Liver (tissue), 8 donors: ENCODE measurements at regions not wholly inside any gene's neighbourhood (a gene's known extent, or its start where the extent isn't known, plus 50 kb on each side); places are given as distances from the start of the nearest gene placed in this dataset.

Experiments
- DNase-seq: peaks from one replicate; pipeline ENCODE4 v3.0.0-alpha.2; 2017; ENCODE audit warnings: low spot score
- H3K27ac ChIP-seq, 2 donors: one replicate each; pipeline ENCODE4 v1.7.0; 2013; ENCODE audit warnings: inconsistent platforms in 2 of 2, low read length in 2 of 2, control low read depth in 1 of 2, low read depth in 1 of 2, mild to moderate bottlenecking in 1 of 2
- H3K27me3 ChIP-seq, 4 donors: one replicate each; pipeline versions ENCODE4 v1.6.1 to v1.7.0; 2013; ENCODE audit warnings: low read length in 3 of 4, inconsistent platforms in 1 of 4, mild to moderate bottlenecking in 1 of 4, moderate library complexity in 1 of 4; ENCODE audit not compliant: control insufficient read depth in 4 of 4, insufficient read depth in 4 of 4
- H3K36me3 ChIP-seq, 4 donors: one replicate each; pipeline versions ENCODE4 v1.6.1 to v1.7.0; 2013; ENCODE audit warnings: low read length in 3 of 4, mild to moderate bottlenecking in 3 of 4, low read depth in 1 of 4, moderate library complexity in 1 of 4; ENCODE audit not compliant: control insufficient read depth in 4 of 4, insufficient read depth in 3 of 4
- H3K4me1 ChIP-seq, 4 donors: one replicate each; pipeline versions ENCODE4 v1.6.1 to v1.7.0; 2013; ENCODE audit warnings: low read length in 3 of 4, mild to moderate bottlenecking in 3 of 4, moderate library complexity in 1 of 4; ENCODE audit not compliant: control insufficient read depth in 4 of 4, insufficient read depth in 4 of 4
- H3K4me3 ChIP-seq, 3 donors: one replicate each; pipeline versions ENCODE4 v1.6.1 to v1.7.0; 2013; ENCODE audit warnings: low read length in 3 of 3, control low read depth in 1 of 3, low read depth in 1 of 3, mild to moderate bottlenecking in 1 of 3
- H3K9ac ChIP-seq, 2 donors: one replicate each; pipeline ENCODE4 v1.7.0; 2013; ENCODE audit warnings: low read length in 2 of 2, mild to moderate bottlenecking in 2 of 2, moderate library complexity in 2 of 2, control low read depth in 1 of 2, low read depth in 1 of 2
- H3K9me3 ChIP-seq, 4 donors: one replicate each; pipeline versions ENCODE4 v1.6.1 to v1.7.0; 2013; ENCODE audit warnings: low read length in 3 of 4; ENCODE audit not compliant: control insufficient read depth in 4 of 4
- EGR1 ChIP-seq, 2 donors: IDR thresholded peaks; 2 replicates each; pipeline ENCODE4 v1.6.1; 2016 to 2018; ENCODE audit warnings: antibody characterized with exemption in 2 of 2, low read depth in 2 of 2
- FOXA1 ChIP-seq: IDR thresholded peaks from 2 replicates; pipeline ENCODE4 v1.6.1; 2016; ENCODE audit warnings: antibody characterized with exemption
- FOXA2 ChIP-seq: IDR thresholded peaks from 2 replicates; pipeline ENCODE4 v1.6.1; 2016; ENCODE audit warnings: antibody characterized with exemption
- GABPA ChIP-seq, 2 donors: IDR thresholded peaks in 1 of 2; conservative IDR thresholded peaks in 1 of 2; 2 replicates each; pipeline ENCODE4 v1.6.1; 2016; ENCODE audit warnings: antibody characterized with exemption in 2 of 2, mild to moderate bottlenecking in 1 of 2, moderate library complexity in 1 of 2
- HNF4A ChIP-seq, 2 donors: conservative IDR thresholded peaks; 2 replicates each; pipeline ENCODE4 v1.6.1; 2016; ENCODE audit warnings: antibody characterized with exemption in 2 of 2, mild to moderate bottlenecking in 2 of 2
- JUND ChIP-seq, 2 donors: IDR thresholded peaks; 2 replicates each; pipeline ENCODE4 v1.6.1; 2016; ENCODE audit warnings: antibody characterized with exemption in 2 of 2
- MAX ChIP-seq: IDR thresholded peaks from 2 replicates; pipeline ENCODE4 v1.6.1; 2016; ENCODE audit warnings: antibody characterized with exemption
- NR2F2 ChIP-seq: IDR thresholded peaks from 2 replicates; pipeline ENCODE4 v1.6.1; 2016; ENCODE audit warnings: antibody characterized with exemption
- RAD21 ChIP-seq, 2 donors: IDR thresholded peaks; 2 replicates each; pipeline ENCODE4 v1.6.1; 2016; ENCODE audit warnings: antibody characterized with exemption in 2 of 2, mild to moderate bottlenecking in 2 of 2
- RXRA ChIP-seq, 2 donors: IDR thresholded peaks; 2 replicates each; pipeline ENCODE4 v1.6.1; 2017 to 2018; ENCODE audit warnings: antibody characterized with exemption in 2 of 2, mild to moderate bottlenecking in 1 of 2
- SP1 ChIP-seq: IDR thresholded peaks from 2 replicates; pipeline ENCODE4 v1.6.1; 2018; ENCODE audit warnings: antibody characterized with exemption, mild to moderate bottlenecking
- TAF1 ChIP-seq: conservative IDR thresholded peaks from 2 replicates; pipeline ENCODE4 v1.6.1; 2016; ENCODE audit warnings: antibody characterized with exemption, mild to moderate bottlenecking
- YY1 ChIP-seq: IDR thresholded peaks from 2 replicates; pipeline ENCODE4 v1.6.1; 2016; ENCODE audit warnings: antibody characterized with exemption, mild to moderate bottlenecking
- WGBS: extraction: QIAGEN DNeasy Blood & Tissue Kit; methylation state at CpG from one replicate; pipeline ENCODE4 v1.1.7; 2013; 5-methylcytosine and 5-hydroxymethylcytosine counted together
- TF ChIP-seq, protein P1 (sequence below): IDR thresholded peaks from 2 replicates; pipeline ENCODE4 v1.6.1; 2016; ENCODE audit warnings: antibody characterized with exemption
- TF ChIP-seq, protein P2 (sequence below): IDR thresholded peaks from 2 replicates; pipeline ENCODE4 v1.6.1; 2016; ENCODE audit warnings: antibody characterized with exemption, mild to moderate bottlenecking
- TF ChIP-seq, protein P3 (sequence below): fragments of 150-350 bp; IDR thresholded peaks from 2 replicates; pipeline ENCODE4 v1.5.1; 2017; ENCODE audit warnings: improper control_type of control experiment, low read depth, low read length; ENCODE audit not compliant: missing input control
- TF ChIP-seq, protein P4 (sequence below): IDR thresholded peaks from 2 replicates; pipeline ENCODE4 v1.6.1; 2016; ENCODE audit warnings: antibody characterized with exemption
- donor health status: healthy.
- donor health status: healthy.
- donor health status: healthy.
- donor health status: healthy.
- donor health status: healthy.

GRCh38 chr10:31098046-31098445 lies 66.4 kb upstream of the ZNF438 start:
- H3K27ac ChIP-seq, result no peak overlapping the region
- TF ChIP-seq JUND (IDR thresholded peaks at IDR 0.05), result no peak
- TF ChIP-seq TAF1, result no peak
- no peak for TF ChIP-seq RXRA (IDR thresholded peaks at IDR 0.05)
- TF ChIP-seq, protein P1, sequence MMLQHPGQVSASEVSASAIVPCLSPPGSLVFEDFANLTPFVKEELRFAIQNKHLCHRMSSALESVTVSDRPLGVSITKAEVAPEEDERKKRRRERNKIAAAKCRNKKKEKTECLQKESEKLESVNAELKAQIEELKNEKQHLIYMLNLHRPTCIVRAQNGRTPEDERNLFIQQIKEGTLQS, result no peak
- TF ChIP-seq FOXA2, result no peak
- TF ChIP-seq HNF4A (conservative IDR thresholded peaks at IDR 0.05), result no peak
- no peak for TF ChIP-seq YY1
- TF ChIP-seq, protein P2, sequence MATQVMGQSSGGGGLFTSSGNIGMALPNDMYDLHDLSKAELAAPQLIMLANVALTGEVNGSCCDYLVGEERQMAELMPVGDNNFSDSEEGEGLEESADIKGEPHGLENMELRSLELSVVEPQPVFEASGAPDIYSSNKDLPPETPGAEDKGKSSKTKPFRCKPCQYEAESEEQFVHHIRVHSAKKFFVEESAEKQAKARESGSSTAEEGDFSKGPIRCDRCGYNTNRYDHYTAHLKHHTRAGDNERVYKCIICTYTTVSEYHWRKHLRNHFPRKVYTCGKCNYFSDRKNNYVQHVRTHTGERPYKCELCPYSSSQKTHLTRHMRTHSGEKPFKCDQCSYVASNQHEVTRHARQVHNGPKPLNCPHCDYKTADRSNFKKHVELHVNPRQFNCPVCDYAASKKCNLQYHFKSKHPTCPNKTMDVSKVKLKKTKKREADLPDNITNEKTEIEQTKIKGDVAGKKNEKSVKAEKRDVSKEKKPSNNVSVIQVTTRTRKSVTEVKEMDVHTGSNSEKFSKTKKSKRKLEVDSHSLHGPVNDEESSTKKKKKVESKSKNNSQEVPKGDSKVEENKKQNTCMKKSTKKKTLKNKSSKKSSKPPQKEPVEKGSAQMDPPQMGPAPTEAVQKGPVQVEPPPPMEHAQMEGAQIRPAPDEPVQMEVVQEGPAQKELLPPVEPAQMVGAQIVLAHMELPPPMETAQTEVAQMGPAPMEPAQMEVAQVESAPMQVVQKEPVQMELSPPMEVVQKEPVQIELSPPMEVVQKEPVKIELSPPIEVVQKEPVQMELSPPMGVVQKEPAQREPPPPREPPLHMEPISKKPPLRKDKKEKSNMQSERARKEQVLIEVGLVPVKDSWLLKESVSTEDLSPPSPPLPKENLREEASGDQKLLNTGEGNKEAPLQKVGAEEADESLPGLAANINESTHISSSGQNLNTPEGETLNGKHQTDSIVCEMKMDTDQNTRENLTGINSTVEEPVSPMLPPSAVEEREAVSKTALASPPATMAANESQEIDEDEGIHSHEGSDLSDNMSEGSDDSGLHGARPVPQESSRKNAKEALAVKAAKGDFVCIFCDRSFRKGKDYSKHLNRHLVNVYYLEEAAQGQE, result no peak
- TF ChIP-seq, protein P3, sequence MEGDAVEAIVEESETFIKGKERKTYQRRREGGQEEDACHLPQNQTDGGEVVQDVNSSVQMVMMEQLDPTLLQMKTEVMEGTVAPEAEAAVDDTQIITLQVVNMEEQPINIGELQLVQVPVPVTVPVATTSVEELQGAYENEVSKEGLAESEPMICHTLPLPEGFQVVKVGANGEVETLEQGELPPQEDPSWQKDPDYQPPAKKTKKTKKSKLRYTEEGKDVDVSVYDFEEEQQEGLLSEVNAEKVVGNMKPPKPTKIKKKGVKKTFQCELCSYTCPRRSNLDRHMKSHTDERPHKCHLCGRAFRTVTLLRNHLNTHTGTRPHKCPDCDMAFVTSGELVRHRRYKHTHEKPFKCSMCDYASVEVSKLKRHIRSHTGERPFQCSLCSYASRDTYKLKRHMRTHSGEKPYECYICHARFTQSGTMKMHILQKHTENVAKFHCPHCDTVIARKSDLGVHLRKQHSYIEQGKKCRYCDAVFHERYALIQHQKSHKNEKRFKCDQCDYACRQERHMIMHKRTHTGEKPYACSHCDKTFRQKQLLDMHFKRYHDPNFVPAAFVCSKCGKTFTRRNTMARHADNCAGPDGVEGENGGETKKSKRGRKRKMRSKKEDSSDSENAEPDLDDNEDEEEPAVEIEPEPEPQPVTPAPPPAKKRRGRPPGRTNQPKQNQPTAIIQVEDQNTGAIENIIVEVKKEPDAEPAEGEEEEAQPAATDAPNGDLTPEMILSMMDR, result no peak
- no peak for TF ChIP-seq MAX
- TF ChIP-seq RAD21 (IDR thresholded peaks at IDR 0.05), result no peak
- TF ChIP-seq NR2F2, result no peak
- no peak for TF ChIP-seq EGR1 (IDR thresholded peaks at IDR 0.05; ENCODE audit: low read depth in 2 of 2)

GRCh38 chr10:31099094-31099493 lies 67.4 kb upstream of the ZNF438 start:
- no peak for DNase-seq
- H3K27me3 ChIP-seq, result peaks cover 0 to 3% (median 0%) of the 10 kb centered on the region in 4 donors
- no peak overlapping the region for H3K9ac ChIP-seq
- H3K9me3 ChIP-seq, result no peaks in the 10 kb centered on the region
- no peaks in the 10 kb centered on the region for H3K36me3 ChIP-seq
- H3K4me1 ChIP-seq, result no peaks in the 10 kb centered on the region
- WGBS, result 72% methylated on average over 10 of the region's 10 CpGs
- TF ChIP-seq YY1, result no peak
- no peak for TF ChIP-seq FOXA2
- TF ChIP-seq TAF1, result no peak
- TF ChIP-seq SP1, result no peak
- TF ChIP-seq FOXA1, result no peak
- TF ChIP-seq, protein P4, sequence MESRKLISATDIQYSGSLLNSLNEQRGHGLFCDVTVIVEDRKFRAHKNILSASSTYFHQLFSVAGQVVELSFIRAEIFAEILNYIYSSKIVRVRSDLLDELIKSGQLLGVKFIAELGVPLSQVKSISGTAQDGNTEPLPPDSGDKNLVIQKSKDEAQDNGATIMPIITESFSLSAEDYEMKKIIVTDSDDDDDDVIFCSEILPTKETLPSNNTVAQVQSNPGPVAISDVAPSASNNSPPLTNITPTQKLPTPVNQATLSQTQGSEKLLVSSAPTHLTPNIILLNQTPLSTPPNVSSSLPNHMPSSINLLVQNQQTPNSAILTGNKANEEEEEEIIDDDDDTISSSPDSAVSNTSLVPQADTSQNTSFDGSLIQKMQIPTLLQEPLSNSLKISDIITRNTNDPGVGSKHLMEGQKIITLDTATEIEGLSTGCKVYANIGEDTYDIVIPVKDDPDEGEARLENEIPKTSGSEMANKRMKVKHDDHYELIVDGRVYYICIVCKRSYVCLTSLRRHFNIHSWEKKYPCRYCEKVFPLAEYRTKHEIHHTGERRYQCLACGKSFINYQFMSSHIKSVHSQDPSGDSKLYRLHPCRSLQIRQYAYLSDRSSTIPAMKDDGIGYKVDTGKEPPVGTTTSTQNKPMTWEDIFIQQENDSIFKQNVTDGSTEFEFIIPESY, result no peak
- no peak for TF ChIP-seq MAX
- no peak for TF ChIP-seq RAD21 (IDR thresholded peaks at IDR 0.05)
- TF ChIP-seq, protein P2, result no peak
- no peak for TF ChIP-seq HNF4A (conservative IDR thresholded peaks at IDR 0.05)
- TF ChIP-seq GABPA (IDR thresholded peaks at IDR 0.05 in 1 of 2, conservative IDR thresholded peaks at IDR 0.05 in 1 of 2), result no peak
- TF ChIP-seq, protein P1, result no peak
- no peak for TF ChIP-seq RXRA (IDR thresholded peaks at IDR 0.05)
- TF ChIP-seq EGR1 (IDR thresholded peaks at IDR 0.05; ENCODE audit: low read depth in 2 of 2), result no peak
- TF ChIP-seq JUND (IDR thresholded peaks at IDR 0.05), result no peak
- no peak overlapping the region for H3K27ac ChIP-seq
- no peak overlapping the region for H3K4me3 ChIP-seq

More at GRCh38 chr10:31098046-31098445, 66.4 kb upstream of the ZNF438 start:
- WGBS, result 62% methylated on average over 2 of the region's 2 CpGs
- no peak overlapping the region for H3K9ac ChIP-seq
- H3K9me3 ChIP-seq, result no peaks in the 10 kb centered on the region
- peaks cover 0 to 3% (median 0%) of the 10 kb centered on the region in 4 donors for H3K27me3 ChIP-seq
- no peak overlapping the region for H3K4me3 ChIP-seq
- H3K36me3 ChIP-seq, result no peaks in the 10 kb centered on the region
- no peak for DNase-seq
- no peaks in the 10 kb centered on the region for H3K4me1 ChIP-seq
